Breast epithelium (tissue), 4 donors: ENCODE measurements at regions not wholly inside any gene's neighbourhood (a gene's known extent, or its start where the extent isn't known, plus 50 kb on each side); places are given as distances from the start of the nearest gene placed in this dataset.

Source experiments
- DNase-seq, 2 donors: peaks; one replicate each; pipeline ENCODE4 v3.0.0-alpha.2; 2019; ENCODE audit warnings: low spot score in 2 of 2
- H3K27ac ChIP-seq, 2 donors: fragments of 200-600 bp; sonication (generic) in 1 of 2; one replicate each; pipeline ENCODE4 v1.5.1; 2016 to 2019; ENCODE audit warnings: mild to moderate bottlenecking in 1 of 2
- H3K27me3 ChIP-seq, 2 donors: fragments of 200-600 bp; sonication (generic) in 1 of 2; one replicate each; pipeline versions ENCODE4 v1.5.1 to v1.6.0; 2017 to 2019; ENCODE audit warnings: control low read depth in 1 of 2, mild to moderate bottlenecking in 1 of 2
- H3K36me3 ChIP-seq: fragments of 200-600 bp; one replicate; pipeline ENCODE4 v1.5.1; 2019
- H3K4me1 ChIP-seq, 2 donors: fragments of 200-600 bp; sonication (generic); one replicate each; pipeline ENCODE4 v1.5.1; 2016 to 2019; ENCODE audit warnings: control low read depth in 1 of 2
- H3K4me3 ChIP-seq, 3 donors: fragments of 200-600 bp; sonication (generic); 1 replicate in 2 of 3; 2 replicates in 1 of 3; pipeline ENCODE4 v1.5.1; 2016 to 2019; ENCODE audit warnings: mild to moderate bottlenecking in 3 of 3, moderate library complexity in 2 of 3
- H3K9me3 ChIP-seq, 2 donors: fragments of 200-600 bp; sonication (generic) in 1 of 2; one replicate each; pipeline ENCODE4 v1.5.1; 2016 to 2019; ENCODE audit warnings: control low read depth in 1 of 2
- POLR2A ChIP-seq: fragments of 450-650 bp; IDR thresholded peaks from one replicate; pipeline ENCODE4 v1.6.1; 2016; ENCODE audit warnings: antibody characterized with exemption, mild to moderate bottlenecking, moderate library complexity
- POLR2AphosphoS5 ChIP-seq, 3 donors: sonication (generic); formaldehyde crosslinking; IDR thresholded peaks; one replicate each; pipeline ENCODE4 v1.6.1; 2017; ENCODE audit warnings: antibody characterized with exemption in 3 of 3
- intact Hi-C: fragments of 100-400 bp; cut with DNase I; formaldehyde crosslinking; loops from one replicate; pipeline ENCODE4 v1.15.1; 2023; ENCODE audit warnings: low total_unique reads
- TF ChIP-seq, protein P1 (sequence below), 3 donors: fragments of 450-650 bp; IDR thresholded peaks; one replicate each; pipeline ENCODE4 v1.5.1; 2016 to 2017; ENCODE audit warnings: antibody characterized with exemption in 3 of 3, mild to moderate bottlenecking in 3 of 3, moderate library complexity in 3 of 3

GRCh38 chr6:150667359-150667758 is 67.7 kb downstream of the PLEKHG1 start:
- H3K27ac ChIP-seq = peak overlapping the region; percentile 75

DNA sequence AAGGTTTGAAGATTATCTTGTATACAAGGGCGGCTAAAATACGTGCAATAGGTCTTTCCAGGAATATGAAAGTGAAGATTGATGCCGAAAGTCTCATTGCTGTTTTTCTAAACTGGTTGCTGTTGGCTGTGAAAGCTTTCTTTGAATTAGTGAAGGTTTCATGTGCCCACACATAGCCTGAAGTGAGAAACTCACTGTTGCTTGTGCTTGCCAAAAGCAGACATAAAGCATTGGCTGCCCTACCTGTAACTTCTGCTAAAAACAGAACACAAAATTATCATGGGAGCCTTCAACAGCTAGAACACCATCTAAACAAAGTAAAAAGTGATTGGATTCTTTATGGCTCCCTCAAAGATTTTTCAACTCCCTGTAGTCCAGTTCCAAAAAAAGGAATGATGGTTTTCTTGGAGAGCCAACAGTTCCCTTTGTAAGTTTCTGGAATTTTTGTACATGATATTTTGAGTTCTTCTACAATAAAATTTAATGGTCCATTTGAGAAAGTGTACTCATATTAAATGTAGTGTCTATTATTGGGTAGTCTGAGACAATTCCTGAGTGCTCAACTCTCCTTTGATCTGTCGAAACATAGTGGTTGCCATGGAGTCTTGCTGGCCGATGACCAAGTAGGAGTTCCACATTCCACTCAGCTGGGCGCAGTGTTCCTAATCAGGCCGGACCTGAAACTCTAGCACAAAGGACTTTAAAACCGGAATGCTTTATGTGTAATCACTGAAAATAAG is 68.5 kb downstream of the PLEKHG1 start:
- peak overlapping the region; percentile 75 for H3K27ac ChIP-seq
- intact Hi-C loops = no loop called here
- peak; percentile 91 to 95 for DNase-seq
- no peaks in the 10 kb centered on the region for H3K9me3 ChIP-seq
- H3K4me1 ChIP-seq = peaks cover 0 to 9% of the 10 kb centered on the region in 2 donors
- H3K36me3 ChIP-seq = no peaks in the 10 kb centered on the region
- H3K4me3 ChIP-seq = peak overlapping the region in 1 of 3 donors; percentile 22
- TF ChIP-seq POLR2AphosphoS5 (IDR thresholded peaks at IDR 0.05) = peak; percentile 51 to 77 (median 60)
- no peak for TF ChIP-seq POLR2A
- TF ChIP-seq, protein P1, sequence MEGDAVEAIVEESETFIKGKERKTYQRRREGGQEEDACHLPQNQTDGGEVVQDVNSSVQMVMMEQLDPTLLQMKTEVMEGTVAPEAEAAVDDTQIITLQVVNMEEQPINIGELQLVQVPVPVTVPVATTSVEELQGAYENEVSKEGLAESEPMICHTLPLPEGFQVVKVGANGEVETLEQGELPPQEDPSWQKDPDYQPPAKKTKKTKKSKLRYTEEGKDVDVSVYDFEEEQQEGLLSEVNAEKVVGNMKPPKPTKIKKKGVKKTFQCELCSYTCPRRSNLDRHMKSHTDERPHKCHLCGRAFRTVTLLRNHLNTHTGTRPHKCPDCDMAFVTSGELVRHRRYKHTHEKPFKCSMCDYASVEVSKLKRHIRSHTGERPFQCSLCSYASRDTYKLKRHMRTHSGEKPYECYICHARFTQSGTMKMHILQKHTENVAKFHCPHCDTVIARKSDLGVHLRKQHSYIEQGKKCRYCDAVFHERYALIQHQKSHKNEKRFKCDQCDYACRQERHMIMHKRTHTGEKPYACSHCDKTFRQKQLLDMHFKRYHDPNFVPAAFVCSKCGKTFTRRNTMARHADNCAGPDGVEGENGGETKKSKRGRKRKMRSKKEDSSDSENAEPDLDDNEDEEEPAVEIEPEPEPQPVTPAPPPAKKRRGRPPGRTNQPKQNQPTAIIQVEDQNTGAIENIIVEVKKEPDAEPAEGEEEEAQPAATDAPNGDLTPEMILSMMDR (IDR thresholded peaks at IDR 0.05) = peak in 1 of 3 donors; percentile 42
- no peaks in the 10 kb centered on the region for H3K27me3 ChIP-seq

More at GRCh38 chr6:150667359-150667758, 67.7 kb downstream of the PLEKHG1 start:
- intact Hi-C loops = no loop called here
- Histone ChIP-seq H3K4me3 (no peak overlapping the region), H3K4me1 (peaks cover 0 to 9% of the 10 kb centered on the region in 2 donors), H3K9me3 (no peaks in the 10 kb centered on the region), H3K36me3 (no peaks in the 10 kb centered on the region), H3K27me3 (no peaks in the 10 kb centered on the region)
- DNase-seq = no peak
- no peak for TF ChIP-seq POLR2A
- TF ChIP-seq, protein P1 (IDR thresholded peaks at IDR 0.05) = no peak
- no peak for TF ChIP-seq POLR2AphosphoS5 (IDR thresholded peaks at IDR 0.05)

- Histone ChIP-seq H3K9me3 (no peaks in the 10 kb centered on the region), H3K4me3 (no peak overlapping the region), H3K27ac (peak overlapping the region; percentile 75), H3K36me3 (no peaks in the 10 kb centered on the region), H3K4me1 (peaks cover 0 to 9% of the 10 kb centered on the region in 2 donors), H3K27me3 (no peaks in the 10 kb centered on the region)
- intact Hi-C loops = no loop called here
- TF ChIP-seq POLR2AphosphoS5 (IDR thresholded peaks at IDR 0.05) = no peak
- no peak for TF ChIP-seq POLR2A
- TF ChIP-seq, protein P1 (IDR thresholded peaks at IDR 0.05) = no peak
- DNase-seq = no peak
These were observed 69.2 kb downstream of the PLEKHG1 start for GRCh38 chr6:150668900-150669302.

DNA sequence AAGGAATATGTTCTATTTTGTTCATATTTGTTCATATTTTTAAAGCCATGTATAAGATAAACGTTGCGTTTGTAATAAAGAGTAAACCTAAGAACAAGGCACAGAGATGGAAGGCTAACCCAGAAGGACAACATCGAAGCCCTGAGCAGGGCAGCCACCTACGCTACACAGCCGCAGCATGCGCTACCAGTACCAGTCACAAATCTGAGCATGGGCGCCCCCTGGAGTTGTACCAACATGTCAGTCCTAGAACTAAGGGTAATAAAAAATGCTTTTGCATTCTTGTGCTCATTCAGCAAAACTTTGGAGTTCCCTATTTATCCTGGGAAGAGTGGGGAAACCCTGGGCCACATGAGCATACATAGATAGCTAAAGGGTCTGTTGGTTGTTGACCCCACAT is 70.6 kb downstream of the PLEKHG1 start:
- TF ChIP-seq POLR2AphosphoS5 (IDR thresholded peaks at IDR 0.05) = no peak
- no peak for TF ChIP-seq POLR2A
- TF ChIP-seq, protein P1 (IDR thresholded peaks at IDR 0.05) = no peak
- Histone ChIP-seq H3K36me3 (no peaks in the 10 kb centered on the region), H3K4me3 (no peak overlapping the region), H3K27me3 (no peaks in the 10 kb centered on the region), H3K4me1 (peaks cover 0 to 9% of the 10 kb centered on the region in 2 donors), H3K27ac (no peak overlapping the region), H3K9me3 (no peaks in the 10 kb centered on the region)
- intact Hi-C loops = no loop called here
- DNase-seq = no peak

DNA sequence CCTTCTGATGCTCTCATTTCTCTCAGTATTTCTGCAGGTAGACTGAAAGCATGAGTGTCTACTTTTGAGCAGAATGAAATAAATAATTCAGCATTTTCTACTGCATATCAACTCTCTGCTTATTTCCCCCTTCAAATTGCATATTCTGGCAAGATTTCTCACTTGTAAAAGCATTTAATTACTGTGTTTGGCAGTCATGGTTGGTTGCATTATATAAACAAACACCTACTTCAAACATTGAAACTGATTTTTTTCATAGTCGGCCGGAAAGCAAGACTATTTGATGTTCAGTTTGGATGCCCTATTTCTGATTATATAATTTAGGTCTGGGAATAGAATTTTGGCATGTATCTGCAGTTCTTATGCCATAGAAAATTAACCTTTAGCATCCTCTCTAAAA is 73.1 kb downstream of the PLEKHG1 start:
- no peak for TF ChIP-seq POLR2A
- TF ChIP-seq POLR2AphosphoS5 (IDR thresholded peaks at IDR 0.05) = no peak
- TF ChIP-seq, protein P1 (IDR thresholded peaks at IDR 0.05) = no peak
- intact Hi-C loops = no loop called here

More for the DNA sequence above, 73.1 kb downstream of the PLEKHG1 start:
- Histone ChIP-seq H3K9me3 (no peaks in the 10 kb centered on the region), H3K4me1 (peaks cover 0 to 9% of the 10 kb centered on the region in 2 donors), H3K36me3 (no peaks in the 10 kb centered on the region), H3K4me3 (no peak overlapping the region), H3K27me3 (no peaks in the 10 kb centered on the region), H3K27ac (no peak overlapping the region)
- DNase-seq = no peak
